ENCODE measurements at regions not wholly inside any gene's neighbourhood (a gene's known extent, or its start where the extent isn't known, plus 50 kb on each side); places are given as distances from the start of the nearest gene placed in this dataset.

DNA sequence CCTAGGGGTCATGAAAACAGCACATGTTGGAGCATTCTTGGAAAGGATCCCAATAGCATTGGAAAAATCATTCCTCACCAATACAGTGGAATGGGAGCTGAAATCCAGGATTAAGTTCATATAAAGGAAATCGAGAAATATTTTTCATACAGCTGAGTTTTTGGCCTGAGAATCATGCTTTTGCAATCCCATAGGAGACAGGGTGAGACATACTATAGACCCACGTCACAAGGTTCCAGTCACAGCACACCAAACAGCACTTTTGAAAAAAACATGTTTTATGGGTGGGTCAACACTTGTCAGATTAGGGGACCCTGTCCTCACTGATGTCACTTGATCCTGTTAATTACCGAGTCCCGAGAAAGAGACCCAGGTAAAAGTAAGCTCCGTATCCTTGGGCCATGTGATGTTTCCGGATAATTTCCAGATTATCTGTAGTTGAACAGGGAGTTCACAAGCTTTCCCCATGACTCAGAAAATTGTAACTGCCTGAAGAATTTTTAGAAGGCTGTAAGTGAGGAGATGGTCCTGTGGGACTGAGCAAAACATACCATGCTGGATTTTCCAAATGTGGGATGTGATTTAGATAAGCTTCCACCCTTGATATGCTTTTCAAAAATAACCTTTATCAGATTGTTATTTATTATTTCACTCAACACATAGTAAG lies 80.9 kb upstream of the TLR3 start:
- DNase-seq (ENCODE audit: low read depth, low spot score) = no peak

DNA sequence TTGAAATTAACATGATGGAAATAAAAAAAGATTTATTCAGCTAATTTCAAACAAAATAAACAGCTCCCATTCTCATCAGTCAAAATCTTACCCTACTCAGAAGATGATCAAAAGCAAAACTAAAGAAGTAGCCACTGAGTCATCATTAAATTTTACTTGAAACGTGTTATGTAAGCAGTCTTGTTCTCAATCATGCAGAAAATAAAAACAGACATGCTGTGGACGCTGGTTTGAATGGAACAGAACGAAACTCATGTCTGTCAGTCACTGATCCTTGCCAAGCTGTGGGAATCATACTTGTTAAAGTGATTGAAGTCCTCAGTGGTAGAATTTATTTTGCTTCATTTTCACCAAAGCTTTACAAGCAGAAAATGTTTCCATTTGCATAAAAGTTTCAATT lies 77.2 kb upstream of the TLR3 start:
- DNase-seq (ENCODE audit: low read depth, low spot score) = no peak

DNA sequence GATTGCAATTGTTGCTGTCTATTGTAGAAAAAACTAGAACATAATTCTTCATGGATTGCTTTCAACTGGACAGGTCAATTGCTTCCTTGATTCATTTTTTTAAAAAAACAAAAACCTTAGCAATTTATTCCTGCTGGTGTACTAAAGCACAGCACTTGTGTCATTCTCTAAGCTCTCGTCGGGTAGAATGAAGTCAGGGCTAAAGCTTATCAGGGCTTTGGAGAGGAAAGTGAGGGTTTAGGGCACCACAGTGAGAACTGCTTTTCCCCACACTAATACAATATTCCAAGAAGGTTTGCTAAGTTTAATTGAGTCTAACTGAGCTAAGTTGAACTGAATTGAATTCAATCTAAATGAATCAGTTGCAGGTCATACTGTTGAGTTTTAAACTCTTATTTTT lies 76.4 kb upstream of the TLR3 start:
- no peak for DNase-seq (ENCODE audit: low read depth, low spot score)

DNA sequence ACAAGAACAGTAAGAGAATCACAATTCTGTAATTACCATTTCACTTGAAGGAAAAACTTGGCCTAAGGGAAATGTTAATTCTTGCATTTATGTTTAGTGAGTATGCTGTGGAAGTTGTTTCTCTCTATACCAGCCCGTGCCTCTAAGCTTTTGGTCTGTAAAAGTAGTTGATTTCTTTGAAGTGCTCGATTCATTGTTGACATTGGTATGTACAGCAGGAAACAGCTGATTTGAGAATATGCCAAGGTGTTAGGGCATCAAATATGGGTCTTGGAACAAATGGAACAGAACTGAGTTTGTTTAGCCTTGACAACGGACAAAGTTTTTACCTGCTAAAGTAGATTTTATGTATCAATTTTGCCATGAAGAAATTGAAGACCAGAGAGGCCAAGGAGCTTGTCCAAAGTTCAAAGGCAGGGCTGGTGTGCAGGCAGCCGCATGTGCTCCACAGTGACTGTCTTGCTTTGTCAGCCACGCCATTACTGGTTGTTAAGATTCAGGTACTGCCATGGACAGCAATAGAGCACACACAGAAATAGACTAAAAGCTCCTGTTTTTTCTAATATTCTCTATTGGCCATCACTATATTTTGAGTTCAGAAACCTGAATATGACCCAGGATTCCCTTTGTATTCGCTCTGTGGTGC lies 75.5 kb upstream of the TLR3 start:
- no peak for DNase-seq (ENCODE audit: low read depth, low spot score)

DNA sequence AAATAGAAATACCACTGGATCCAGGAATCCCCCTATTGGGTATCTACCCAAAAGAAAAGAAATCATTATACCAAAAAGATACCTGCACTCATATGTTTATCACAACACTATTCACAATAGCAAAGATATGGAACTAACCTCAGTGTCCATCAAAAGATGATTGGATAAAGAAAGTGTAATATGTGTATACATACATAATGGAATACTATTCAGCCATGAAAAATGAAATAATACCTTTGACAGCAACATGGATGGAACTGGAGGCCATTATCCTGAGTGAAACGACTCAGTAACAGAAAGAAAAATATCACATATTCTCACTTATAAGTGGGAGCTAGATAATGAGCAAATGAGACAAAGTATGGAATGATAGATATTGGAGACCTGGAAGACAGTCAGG lies 74.2 kb upstream of the TLR3 start:
- no peak for DNase-seq (ENCODE audit: low read depth, low spot score)

DNA sequence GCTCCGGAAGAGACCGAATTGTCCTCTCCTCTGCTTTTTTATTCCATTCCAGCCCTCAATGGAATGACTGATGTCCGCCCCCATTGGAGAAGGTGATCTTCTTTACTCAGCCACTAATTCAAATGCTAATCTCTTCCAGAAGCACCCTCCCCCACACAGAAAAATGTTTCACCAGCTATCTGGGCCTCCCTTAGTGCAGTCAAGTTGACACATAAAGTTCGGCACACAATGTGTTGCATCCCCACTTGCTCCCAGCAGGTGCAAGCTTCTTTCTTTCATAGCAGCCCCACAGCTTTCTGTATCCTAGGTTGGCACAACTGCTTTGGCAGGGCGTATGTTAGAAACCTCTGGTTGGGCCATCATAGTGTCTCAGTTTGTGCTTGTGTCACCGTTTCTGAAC lies 73.3 kb upstream of the TLR3 start:
- DNase-seq (ENCODE audit: low read depth, low spot score) = no peak

DNA sequence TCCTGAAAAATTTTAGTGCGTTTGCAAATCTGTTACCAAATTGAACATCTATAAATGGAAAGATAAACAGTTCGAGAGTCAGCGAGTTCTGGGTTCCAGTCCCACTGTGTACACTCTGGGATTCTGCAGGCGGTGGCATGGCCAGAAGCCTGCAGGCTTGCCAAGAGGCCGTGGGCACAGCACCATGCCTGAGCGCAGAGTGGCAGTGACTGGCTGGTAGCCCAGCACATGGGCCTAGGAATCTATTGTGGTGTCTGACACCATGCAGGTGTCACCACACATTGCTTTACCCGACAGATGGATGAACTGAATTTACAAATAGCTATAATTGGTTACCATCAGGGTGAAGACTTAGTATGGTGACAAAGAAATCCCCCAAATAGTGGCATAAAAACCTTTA lies 71.7 kb upstream of the TLR3 start:
- DNase-seq (ENCODE audit: low read depth, low spot score) = no peak

DNA sequence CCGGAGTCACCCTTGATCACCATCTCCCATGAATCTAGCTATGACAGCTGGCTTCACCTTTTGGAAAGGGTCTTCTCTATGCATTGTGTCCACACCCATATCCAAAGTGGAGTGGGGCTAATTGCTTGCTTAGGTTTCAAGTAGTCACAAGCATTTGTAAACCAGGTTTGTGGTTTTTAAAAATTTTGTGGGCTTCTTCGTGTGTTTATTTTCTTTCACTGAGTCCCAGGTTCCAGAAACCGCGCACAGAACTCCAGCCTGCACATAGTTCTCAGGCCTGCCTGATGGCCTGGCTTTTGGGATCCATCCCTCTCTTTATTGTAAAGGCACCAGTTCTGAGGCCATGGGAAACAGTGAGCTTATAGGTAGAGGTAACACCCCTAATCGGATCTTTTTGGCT lies 70.2 kb upstream of the TLR3 start:
- DNase-seq (ENCODE audit: low read depth, low spot score) = no peak

DNA sequence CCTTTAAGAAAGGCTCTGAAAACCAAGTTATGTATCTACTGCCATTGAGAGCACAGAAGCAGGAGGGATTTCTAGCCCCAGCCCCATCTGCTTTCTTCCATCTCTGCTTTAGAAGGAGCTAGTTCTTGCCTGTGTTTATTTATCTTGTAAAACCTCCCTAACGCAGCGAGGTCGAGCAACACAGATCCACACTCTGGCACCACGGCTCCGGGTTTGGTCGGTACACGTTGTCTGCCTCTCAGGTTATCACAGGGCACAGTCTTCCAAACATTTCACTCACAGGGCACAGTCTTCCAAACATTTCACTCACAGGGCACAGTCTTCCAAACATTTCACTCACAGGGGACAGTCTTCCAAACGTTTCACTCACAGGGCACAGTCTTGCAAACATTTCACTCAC lies 69.7 kb upstream of the TLR3 start:
- no peak for DNase-seq (ENCODE audit: low read depth, low spot score)

DNA sequence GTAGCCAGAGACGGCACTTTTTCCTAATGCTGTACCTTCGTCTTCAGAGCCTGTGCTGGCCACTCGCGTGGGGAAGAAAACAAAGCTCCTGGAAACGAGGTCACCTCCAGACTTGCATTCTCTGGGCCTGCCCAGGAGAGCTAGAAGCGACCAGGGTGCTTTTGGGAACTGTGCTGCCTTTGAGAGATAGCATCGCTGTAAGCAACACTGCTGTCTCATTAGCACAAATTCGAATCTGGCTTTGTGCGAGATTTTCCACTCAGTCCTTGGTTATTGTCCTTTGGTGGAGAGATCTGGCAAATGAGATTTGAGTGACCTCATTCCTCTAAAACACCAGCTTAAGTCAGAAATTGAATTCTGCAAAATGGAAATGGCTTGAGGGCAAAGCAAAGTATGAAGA lies 66.1 kb upstream of the TLR3 start:
- DNase-seq (ENCODE audit: low read depth, low spot score) = no peak

DNA sequence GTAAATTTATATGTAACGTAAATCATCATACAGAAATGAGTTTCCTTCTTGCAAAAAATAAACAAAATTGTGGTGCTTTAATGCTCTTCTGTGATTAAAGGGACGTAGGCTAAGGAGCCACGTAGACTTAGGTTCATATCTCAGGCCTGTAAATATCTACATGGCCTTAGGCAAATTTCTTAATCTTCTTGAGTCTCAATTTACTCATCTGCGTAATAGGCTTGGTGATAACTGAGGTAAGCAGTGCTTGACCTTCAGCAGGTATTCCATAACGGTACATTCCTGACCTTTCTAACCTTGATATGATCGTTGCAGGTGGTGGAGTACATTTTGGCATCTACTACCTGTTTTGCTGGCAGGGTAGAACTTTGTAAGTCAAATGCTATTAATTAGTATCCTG lies 65.2 kb upstream of the TLR3 start:
- DNase-seq (ENCODE audit: low read depth, low spot score) = no peak

DNA sequence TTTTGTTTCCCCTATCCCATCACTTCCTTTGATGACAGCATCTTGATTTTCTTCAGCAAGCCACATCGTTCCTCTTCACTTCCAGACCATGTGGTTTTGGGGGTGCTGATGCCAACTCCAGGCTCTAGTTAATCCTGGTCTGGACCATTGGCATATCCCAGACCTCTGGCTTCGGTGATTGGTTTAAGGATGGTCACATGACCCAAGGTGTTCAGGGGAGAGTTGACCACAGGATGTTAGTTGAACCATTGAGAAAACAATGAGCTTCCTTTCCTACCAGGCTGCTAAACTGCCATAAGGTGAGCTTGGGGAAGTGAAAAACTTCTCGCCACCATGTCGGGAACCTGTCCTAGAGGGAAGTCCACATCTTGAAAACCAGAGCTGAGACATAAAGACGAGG lies 60.9 kb upstream of the TLR3 start:
- DNase-seq (ENCODE audit: low read depth, low spot score) = no peak

DNA sequence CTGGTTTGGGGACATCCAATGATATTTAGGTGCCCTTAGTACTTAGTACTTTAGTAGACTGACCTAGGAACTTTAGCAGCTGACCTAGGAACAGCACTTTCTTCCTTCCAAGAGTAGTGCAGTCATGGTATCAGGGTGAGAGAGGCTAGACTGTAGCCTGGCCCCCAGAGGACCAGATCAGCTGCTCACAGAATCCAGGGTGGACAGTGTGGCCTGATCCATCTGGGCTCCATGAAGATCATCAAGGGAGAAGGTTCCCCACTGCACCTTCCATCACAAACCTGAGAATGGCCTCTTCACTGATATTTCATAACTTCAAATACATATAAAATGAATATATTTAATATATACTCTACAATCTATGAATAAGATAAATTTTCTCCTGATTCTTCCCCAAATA lies 59.0 kb upstream of the TLR3 start:
- no peak for DNase-seq (ENCODE audit: low read depth, low spot score)

DNA sequence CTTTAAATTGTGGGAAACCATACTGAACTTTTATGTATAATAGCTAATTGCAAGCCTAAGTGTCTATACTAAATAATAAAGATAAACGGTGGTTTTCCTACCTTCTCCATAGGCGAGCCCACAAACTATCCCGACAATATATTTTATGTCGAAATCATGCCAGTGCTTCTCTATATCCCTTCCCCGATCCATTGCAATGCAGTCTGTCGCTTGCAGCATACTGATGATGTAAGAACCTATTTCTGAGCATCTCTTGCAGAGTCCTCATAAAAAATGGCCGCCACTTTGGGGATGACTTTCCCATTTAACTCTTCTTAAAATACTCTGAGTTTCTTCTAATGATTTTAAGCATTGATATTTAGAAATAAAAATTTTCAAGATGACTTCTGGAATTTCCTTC lies 58.1 kb upstream of the TLR3 start:
- no peak for DNase-seq (ENCODE audit: low read depth, low spot score)

DNA sequence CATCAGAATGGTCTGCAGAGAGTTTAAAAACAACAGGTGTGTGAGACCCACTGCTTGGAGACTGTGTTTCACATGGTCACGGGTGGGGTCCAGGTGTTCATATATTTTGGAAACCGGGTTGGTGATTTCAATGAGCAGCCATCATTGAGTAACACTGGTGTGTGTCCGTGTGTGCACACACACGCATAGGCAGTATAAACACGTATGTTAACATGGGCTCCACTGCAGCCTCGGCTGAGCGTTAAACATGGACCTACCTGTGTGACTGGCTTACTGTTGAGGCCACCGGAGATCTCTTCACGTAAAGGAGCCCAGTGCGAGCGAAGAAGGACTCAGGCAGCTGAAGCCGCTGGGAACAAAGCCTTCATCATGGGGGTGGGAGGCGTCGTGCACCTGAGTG lies 56.9 kb upstream of the TLR3 start:
- no peak for DNase-seq (ENCODE audit: low read depth, low spot score)

DNA sequence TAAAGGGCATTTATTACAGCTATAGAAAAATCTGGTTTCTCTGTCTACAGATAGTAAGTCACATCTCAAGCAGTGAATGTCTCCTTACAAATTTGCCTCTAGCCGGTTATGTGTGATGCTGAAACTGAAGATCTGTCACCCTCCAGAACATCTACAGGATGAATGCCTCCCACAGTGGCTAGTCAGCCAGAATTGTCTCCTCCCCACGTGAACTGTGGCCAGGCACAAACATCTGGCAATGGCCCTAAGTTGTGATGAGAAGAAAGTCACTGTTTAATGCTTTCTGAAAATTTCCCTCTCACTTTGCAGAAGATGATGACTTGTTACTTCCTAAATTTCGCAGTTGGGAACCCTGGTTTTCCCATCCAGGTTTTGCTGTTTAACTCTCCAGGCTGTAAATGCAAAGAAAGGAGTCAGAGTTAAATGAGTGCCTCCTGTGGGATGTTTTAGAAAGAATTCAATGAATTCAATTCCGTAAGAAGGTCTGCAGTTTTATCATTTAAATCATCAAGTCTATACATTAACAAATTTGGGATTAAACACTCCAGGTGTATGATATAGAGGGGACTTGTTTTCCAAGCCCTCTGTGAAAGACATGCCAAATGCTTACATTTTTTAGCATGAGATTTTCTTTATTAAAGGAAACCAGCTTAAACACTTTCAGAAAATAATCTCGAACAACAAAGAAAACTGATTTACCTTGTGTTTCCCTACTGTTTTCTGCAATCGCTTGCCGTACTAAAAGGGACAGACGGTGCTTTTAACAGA lies 55.4 kb upstream of the TLR3 start:
- DNase-seq (ENCODE audit: low read depth, low spot score) = no peak

DNA sequence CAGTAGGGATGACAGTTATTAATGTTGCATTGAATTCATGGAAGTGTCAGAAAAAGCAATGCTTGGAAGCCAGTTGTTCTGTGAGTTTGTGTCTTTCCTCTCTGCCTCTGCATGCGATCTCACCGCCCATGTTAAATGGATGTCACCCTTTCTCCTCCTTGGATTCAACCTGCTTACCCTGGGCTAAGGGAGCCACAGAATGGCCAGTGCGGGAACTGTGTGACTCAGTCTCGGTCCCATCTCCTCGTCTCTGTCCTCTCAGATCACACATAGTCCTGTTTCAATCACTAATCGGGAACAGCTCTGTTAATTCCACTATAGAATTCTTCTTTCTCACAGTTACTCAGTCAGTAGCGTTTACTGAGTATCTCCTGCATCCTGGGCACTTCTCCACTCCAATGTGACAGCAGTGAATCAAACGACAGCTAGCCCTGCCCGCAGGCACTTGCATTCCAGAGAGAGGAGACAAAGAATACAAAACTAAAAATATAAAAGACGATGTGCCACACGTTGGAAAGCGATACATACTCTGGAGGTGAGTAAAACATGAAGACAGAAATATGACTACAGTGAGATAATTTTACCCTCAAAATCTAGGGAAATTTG lies 53.6 kb upstream of the TLR3 start:
- no peak for DNase-seq (ENCODE audit: low read depth, low spot score)

DNA sequence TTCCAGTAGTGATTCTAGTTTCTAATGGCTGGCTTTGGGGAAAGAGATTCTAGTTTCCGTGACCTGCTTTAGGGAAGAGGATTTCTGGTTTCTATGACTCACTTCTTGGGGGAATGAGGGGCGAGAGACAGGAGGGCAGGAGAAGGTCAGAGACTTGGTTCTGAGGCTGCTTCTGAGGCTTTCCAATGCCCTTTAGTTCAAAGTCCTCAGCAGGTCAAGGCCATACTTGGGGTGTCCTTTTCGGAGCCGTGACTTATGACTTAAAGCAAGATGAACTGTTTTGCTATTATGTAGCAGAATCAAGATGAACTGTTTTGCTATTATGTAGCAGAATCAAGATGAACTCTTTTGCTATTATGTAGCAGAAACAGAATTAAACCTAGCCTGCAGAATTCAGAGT lies 52.2 kb upstream of the TLR3 start:
- DNase-seq (ENCODE audit: low read depth, low spot score) = no peak

DNA sequence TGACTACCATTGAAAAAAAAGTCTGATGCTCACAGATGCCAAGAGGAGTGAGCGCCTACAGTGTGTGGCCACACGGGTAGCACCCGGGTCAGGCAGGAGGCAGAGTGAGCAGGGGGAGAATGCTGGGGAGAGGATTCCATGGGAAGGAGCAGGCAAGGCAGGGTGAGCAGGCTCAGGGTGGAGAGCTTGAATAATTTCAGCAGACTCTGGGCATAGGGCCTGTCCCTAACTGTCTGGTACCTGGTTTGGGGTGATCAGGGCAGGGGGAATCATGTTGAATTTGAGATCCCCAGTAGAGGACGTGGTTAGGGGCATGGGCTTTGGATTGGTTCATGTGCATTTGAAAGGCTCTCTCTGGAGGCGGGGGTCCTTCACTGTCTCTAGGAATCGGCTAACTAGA lies 51.2 kb upstream of the TLR3 start:
- DNase-seq (ENCODE audit: low read depth, low spot score) = no peak

DNA sequence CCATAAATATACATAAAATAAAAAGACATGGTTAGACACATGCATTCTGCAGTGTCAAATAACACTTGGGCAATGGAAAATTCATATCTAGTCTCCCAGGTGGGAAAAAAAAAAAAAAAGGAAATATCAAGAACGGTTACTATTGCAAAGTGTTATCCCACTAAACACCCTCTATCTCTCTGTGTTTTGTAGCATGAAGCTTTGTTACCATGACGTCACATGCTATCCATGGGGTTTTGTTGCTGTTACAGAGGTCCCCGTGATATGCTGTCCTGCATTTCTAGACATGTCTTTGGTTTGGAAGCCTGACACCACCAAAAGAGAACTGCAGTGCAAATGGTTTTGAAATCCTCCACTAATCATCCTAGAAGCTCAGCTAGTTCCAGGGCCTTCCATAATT lies 50.7 kb upstream of the TLR3 start:
- DNase-seq (ENCODE audit: low read depth, low spot score) = no peak

DNA sequence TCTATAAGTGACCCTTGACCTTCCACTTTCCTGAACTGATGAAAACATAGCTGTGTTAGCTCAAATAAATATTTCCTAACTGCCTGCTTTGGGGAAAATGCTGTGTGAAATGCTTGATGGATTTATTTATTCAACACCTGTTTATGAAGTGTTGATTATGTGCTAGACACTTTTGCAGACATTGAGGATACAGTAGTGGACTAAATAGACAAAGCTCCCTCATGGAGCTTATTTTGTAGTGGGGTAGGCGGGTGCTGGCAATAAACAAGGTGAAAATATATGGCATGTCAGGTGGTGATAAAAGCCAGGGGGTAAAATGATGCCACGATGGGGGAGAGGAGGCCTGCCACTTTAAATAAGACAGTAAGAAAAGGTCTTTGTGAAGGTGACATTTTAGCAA lies 50.2 kb upstream of the TLR3 start:
- DNase-seq (ENCODE audit: low read depth, low spot score) = no peak
